T-helper 22 cell (primary cell): ENCODE measurements at regions not wholly inside any gene's neighbourhood (a gene's known extent, or its start where the extent isn't known, plus 50 kb on each side); places are given as distances from the start of the nearest gene placed in this dataset.

ENCODE experiments used
- DNase-seq: peaks from one replicate; pipeline ENCODE4 v3.0.0-alpha.2; 2020; ENCODE audit warnings: low read depth

GRCh38 chr2:145043399-145043834 lies 523.5 kb upstream of the ZEB2 start:
- no peak for DNase-seq

- no peak for DNase-seq
Observed at GRCh38 chr2:145041706-145042105, 521.8 kb upstream of the ZEB2 start.

GRCh38 chr2:145040433-145040832 lies 520.5 kb upstream of the ZEB2 start:
- no peak for DNase-seq

GRCh38 chr2:145038041-145038525 lies 518.2 kb upstream of the ZEB2 start:
- no peak for DNase-seq

- no peak for DNase-seq
Observed at GRCh38 chr2:145036421-145037011, 516.6 kb upstream of the ZEB2 start.

- DNase-seq = no peak
Observed at GRCh38 chr2:145034511-145034910, 514.6 kb upstream of the ZEB2 start.

- DNase-seq = no peak
Observed at GRCh38 chr2:145033438-145033837, 513.5 kb upstream of the ZEB2 start.

GRCh38 chr2:145032791-145033190 lies 512.9 kb upstream of the ZEB2 start:
- DNase-seq = no peak

- DNase-seq = no peak
Observed at GRCh38 chr2:145029873-145030272, 510.0 kb upstream of the ZEB2 start.

- no peak for DNase-seq
Observed at GRCh38 chr2:145029081-145029480, 509.2 kb upstream of the ZEB2 start.

- no peak for DNase-seq
Observed at GRCh38 chr2:145028101-145028920, 508.4 kb upstream of the ZEB2 start.

- DNase-seq = no peak
Observed at GRCh38 chr2:145026456-145027455, 506.8 kb upstream of the ZEB2 start.

GRCh38 chr2:145025382-145025781 lies 505.5 kb upstream of the ZEB2 start:
- no peak for DNase-seq

- DNase-seq = no peak
Observed at GRCh38 chr2:145023334-145023934, 503.5 kb upstream of the ZEB2 start.

GRCh38 chr2:145022666-145023333 lies 502.9 kb upstream of the ZEB2 start:
- DNase-seq = no peak

GRCh38 chr2:145021962-145022665 lies 502.2 kb upstream of the ZEB2 start:
- DNase-seq = no peak

GRCh38 chr2:145020694-145021093 lies 500.8 kb upstream of the ZEB2 start:
- no peak for DNase-seq

GRCh38 chr2:145020139-145020538 lies 500.2 kb upstream of the ZEB2 start:
- DNase-seq = no peak

GRCh38 chr2:145018502-145018901 lies 498.6 kb upstream of the ZEB2 start:
- DNase-seq = no peak

- no peak for DNase-seq
Observed at GRCh38 chr2:145017149-145017548, 497.2 kb upstream of the ZEB2 start.

- no peak for DNase-seq
Observed at GRCh38 chr2:145016711-145017110, 496.8 kb upstream of the ZEB2 start.
